Tibial nerve (tissue), 4 donors: ENCODE measurements at regions not wholly inside any gene's neighbourhood (a gene's known extent, or its start where the extent isn't known, plus 50 kb on each side); places are given as distances from the start of the nearest gene placed in this dataset.

Experiments
- EP300 ChIP-seq, 2 donors: sonication (generic); formaldehyde crosslinking; IDR thresholded peaks; one replicate each; pipeline ENCODE4 v1.6.1; 2017; ENCODE audit warnings: antibody characterized with exemption in 2 of 2, mild to moderate bottlenecking in 1 of 2
- POLR2A ChIP-seq, 2 donors: fragments of 450-650 bp; IDR thresholded peaks; one replicate each; pipeline ENCODE4 v1.6.1; 2017; ENCODE audit warnings: antibody characterized with exemption in 2 of 2, mild to moderate bottlenecking in 2 of 2, moderate library complexity in 2 of 2
- TF ChIP-seq, protein P1 (sequence below), 5 experiments: fragments of 200-600 bp in 3 of 5; fragments of 450-650 bp in 2 of 5; sonication (generic) in 3 of 5; IDR thresholded peaks; one replicate each; pipeline ENCODE4 v1.5.1; 2016 to 2019; ENCODE audit warnings: antibody characterized with exemption in 5 of 5, mild to moderate bottlenecking in 3 of 5, moderate library complexity in 2 of 5

DNA sequence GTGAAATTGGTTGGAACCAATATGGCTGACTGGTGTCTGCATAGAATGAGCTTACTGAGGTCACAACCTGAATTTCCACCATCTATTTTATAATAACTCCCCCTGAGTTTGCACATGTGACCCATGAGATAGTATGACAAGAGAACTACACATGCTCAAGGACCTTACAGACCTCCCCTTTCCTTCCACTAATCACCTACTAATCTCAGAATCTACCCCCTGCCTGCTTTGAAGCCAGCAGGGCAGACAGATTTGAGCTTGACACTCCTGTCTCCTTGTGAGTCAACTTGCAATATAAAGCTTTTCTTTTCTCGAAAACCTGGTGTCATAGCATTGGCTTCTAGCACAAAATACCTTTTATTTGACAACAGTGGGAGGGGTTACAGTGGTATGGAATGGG, 248.4 kb downstream of the RFC3 start:
- TF ChIP-seq POLR2A (IDR thresholded peaks at IDR 0.05) (no peak), EP300 (IDR thresholded peaks at IDR 0.05) (no peak)
- TF ChIP-seq, protein P1, sequence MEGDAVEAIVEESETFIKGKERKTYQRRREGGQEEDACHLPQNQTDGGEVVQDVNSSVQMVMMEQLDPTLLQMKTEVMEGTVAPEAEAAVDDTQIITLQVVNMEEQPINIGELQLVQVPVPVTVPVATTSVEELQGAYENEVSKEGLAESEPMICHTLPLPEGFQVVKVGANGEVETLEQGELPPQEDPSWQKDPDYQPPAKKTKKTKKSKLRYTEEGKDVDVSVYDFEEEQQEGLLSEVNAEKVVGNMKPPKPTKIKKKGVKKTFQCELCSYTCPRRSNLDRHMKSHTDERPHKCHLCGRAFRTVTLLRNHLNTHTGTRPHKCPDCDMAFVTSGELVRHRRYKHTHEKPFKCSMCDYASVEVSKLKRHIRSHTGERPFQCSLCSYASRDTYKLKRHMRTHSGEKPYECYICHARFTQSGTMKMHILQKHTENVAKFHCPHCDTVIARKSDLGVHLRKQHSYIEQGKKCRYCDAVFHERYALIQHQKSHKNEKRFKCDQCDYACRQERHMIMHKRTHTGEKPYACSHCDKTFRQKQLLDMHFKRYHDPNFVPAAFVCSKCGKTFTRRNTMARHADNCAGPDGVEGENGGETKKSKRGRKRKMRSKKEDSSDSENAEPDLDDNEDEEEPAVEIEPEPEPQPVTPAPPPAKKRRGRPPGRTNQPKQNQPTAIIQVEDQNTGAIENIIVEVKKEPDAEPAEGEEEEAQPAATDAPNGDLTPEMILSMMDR (IDR thresholded peaks at IDR 0.05): no peak
